Cerebellar cortex (tissue), 1 donor: ENCODE measurements at regions not wholly inside any gene's neighbourhood (a gene's known extent, or its start where the extent isn't known, plus 50 kb on each side); places are given as distances from the start of the nearest gene placed in this dataset.

ENCODE experiments used
- DNase-seq: peaks from one replicate; pipeline ENCODE4 v3.0.0-alpha.2; 2015; ENCODE audit warnings: low spot score

DNA sequence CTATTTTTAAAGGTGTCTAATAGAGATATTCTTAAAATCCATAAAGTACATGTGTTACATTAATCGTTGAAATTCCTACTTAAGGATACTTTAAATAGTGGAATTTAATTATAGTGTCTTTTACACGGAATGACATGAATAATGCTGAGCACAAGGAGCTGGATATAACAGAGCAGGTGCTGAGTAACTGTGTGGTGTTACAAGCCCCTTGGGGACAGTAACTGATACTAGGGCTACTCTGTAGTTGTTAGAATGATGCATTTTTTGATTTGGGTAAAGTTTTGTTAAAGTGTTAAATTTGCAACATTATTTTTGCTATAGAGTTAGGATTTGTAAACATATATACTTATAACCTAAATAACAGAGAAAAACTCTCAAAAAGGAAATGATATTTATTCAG, 1496.1 kb downstream of the OTOL1 start:
- no peak for DNase-seq

- DNase-seq: no peak
Measured at GRCh38 chr3:162994165-162994564, 1497.6 kb downstream of the OTOL1 start.

GRCh38 chr3:162996368-162996767, 1499.8 kb downstream of the OTOL1 start:
- no peak for DNase-seq

- DNase-seq: no peak
Measured at GRCh38 chr3:162998205-162998604, 1501.6 kb downstream of the OTOL1 start.

DNA sequence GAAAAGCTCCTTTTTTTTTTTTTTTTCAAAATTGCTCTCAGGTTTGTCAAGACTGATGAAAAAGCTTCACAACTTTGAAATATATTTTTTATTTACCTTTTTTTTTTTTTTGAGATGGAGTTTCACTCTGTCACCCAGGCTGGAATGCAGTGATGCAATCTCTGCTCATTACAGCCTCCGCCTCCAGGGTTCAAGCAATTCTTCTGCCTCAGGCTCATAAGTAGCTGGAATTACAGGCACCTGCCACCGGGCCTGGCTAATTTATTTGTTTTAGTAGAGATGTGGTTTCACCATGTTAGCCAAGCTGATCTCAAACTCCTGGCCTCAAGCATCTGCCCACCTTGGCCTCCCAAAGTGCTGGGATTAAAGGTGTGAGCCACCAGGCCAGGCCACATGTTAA, 1515.0 kb downstream of the OTOL1 start:
- DNase-seq: no peak

- DNase-seq: no peak
Measured at GRCh38 chr3:163016251-163016650, 1519.6 kb downstream of the OTOL1 start.

DNA sequence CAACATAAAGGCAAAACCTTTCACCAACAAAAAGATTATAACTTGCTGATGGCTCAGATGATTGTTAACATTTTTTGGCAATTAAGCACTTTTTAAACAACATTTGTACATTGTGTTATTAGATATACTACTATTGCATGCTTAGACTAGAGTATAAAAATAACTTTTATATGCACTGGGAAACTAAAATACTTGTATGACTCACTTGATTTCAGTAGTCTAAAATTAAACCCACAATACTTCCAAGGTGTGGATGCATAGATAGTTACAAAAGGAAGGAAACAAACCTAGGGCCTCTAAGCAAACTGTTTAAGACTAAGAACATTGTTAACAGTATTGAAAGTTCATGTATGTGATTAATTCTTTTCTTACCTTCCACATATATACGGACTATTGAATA, 1521.5 kb downstream of the OTOL1 start:
- DNase-seq: no peak

GRCh38 chr3:163018664-163019063, 1522.1 kb downstream of the OTOL1 start:
- no peak for DNase-seq

GRCh38 chr3:163019260-163019659, 1522.7 kb downstream of the OTOL1 start:
- no peak for DNase-seq

DNA sequence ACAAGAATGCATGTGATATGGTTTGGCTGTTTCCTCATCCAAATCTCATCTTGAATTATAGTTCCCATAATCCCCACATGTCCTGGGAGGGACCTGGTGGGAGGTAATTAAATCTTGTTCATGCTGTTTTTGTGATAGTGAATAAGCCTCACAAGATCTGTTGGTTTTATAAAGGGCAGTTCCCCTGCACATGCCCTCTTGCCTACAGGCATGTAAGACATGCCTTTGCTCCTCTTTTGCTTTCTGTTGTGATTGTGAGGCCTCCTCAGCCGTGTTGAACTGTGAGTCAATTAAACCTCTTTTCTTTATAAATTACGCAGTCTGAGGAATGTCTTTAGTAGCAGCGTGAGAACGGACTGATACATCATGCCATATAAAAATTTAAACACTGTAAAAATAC, 1537.0 kb downstream of the OTOL1 start:
- DNase-seq: no peak

GRCh38 chr3:163039636-163040035, 1543.0 kb downstream of the OTOL1 start:
- DNase-seq: no peak

DNA sequence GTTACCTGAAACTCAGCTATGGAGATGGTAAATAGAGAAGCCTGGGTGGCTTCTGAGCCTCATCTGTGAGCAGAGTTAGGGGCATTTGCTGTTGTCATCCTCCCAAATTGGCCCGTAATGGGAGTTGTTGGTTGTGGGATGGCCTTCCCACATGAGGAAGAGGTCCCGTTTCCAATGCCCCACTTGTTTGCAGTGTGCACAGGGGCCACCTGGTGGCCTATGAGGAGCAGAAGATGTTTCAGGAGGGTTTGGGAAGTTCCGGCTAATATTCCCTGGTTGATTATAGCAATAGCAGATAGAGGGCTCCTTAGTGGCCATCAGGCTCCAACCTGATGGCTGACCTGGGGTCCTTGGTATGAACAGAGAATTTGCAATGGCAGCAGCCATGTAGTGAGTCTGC, 1546.5 kb downstream of the OTOL1 start:
- DNase-seq: no peak

DNA sequence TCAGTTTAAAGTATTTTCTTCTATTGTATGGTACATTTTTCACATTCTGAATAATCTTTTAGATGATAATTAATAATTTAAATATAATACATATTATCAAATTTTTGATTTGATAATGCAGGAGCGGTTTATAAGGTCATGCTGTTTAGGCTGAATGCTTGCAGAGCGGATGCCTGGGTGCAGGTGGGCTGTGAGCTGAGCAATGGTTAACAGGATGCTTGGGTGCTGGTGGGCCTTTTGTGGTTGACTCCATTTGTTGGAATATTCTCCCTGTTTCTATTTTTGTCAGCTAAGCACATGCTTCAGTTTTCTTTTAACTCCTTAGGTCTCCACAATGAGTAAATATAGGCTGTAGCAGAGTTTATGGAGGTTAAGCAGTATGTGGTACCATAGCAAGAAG, 1549.3 kb downstream of the OTOL1 start:
- no peak for DNase-seq

DNA sequence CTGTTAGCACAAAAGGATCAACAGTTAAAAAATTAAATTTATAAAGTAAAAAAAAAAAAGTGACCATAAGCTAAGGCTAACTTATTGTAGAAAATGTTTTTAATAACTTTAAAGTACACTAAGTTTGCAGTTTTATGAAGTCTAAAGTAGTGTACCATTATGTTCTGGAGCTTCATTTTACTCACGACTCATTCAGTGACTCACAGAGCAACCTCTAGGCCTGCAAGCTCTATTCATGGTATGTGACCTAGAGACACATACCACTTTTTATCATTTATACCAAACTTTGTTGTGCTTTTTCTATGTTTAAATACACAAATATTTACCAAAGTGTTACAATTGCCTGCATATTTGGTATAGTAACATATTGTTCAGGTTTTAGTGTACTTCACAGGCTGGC, 1552.3 kb downstream of the OTOL1 start:
- DNase-seq: no peak

- peak; percentile 21 for DNase-seq
Measured at GRCh38 chr3:163056874-163057497, 1560.4 kb downstream of the OTOL1 start.

GRCh38 chr3:163058031-163058854, 1561.6 kb downstream of the OTOL1 start:
- no peak for DNase-seq

DNA sequence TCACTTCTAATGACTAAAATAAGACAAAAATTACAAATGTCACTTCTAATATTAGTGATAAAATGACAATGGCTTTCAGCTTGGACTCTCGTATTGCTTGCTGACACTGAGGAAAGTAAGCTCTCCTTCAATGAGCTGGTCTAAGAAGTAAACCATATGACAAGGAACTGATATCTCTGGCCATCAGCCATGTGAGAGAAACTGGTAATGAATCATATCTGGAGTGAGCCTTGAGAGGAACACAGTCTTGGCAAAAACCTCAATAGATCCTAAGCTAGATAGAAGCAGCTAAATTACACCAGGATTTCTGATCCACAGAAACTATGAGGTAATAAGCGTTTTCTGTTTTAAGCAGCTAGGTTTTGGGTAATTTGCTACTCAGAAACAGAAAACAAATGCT, 1575.1 kb downstream of the OTOL1 start:
- DNase-seq: no peak
